ENCODE measurements at regions not wholly inside any gene's neighbourhood (a gene's known extent, or its start where the extent isn't known, plus 50 kb on each side); places are given as distances from the start of the nearest gene placed in this dataset.

- intact Hi-C loops (cut with DNase I) = no loop called here
- Histone ChIP-seq H3K36me3 (replicated peaks in 1 of 2) (no peaks in the 10 kb centered on the region), H3K27ac (no peak overlapping the region), H3K4me1 (replicated peaks in 1 of 2) (no peaks in the 10 kb centered on the region), H3K4me3 (no peak overlapping the region), H3K9me3 (replicated peaks in 1 of 3) (no peaks in the 10 kb centered on the region), H3K27me3 (no peaks in the 10 kb centered on the region)
- TF ChIP-seq CTCF (IDR thresholded peaks at IDR 0.05) (no peak), POLR2A (IDR thresholded peaks at IDR 0.05) (no peak)
- WGBS, 4 donors = 54 to 71% (median 66%) methylated on average over 2 of the region's 2 CpGs
- no peak for DNase-seq
These were observed 743.5 kb downstream of the ARAP2 start for GRCh38 chr4:35500812-35501211.

GRCh38 chr4:35503435-35503834 lies 740.9 kb downstream of the ARAP2 start:
- 47 to 61% (median 53%) methylated on average over 1 of the region's 1 CpG for WGBS, 4 donors
- intact Hi-C loops (cut with DNase I) = no loop called here

GRCh38 chr4:35506161-35506560 lies 738.2 kb downstream of the ARAP2 start:
- intact Hi-C loops (cut with DNase I) = no loop called here
- 65 to 80% (median 75%) methylated on average over 3 of the region's 3 CpGs for WGBS, 4 donors
- Histone ChIP-seq H3K27me3 (no peaks in the 10 kb centered on the region), H3K4me3 (no peak overlapping the region), H3K4me1 (replicated peaks in 1 of 2) (no peaks in the 10 kb centered on the region), H3K9me3 (replicated peaks in 1 of 3) (no peaks in the 10 kb centered on the region), H3K27ac (no peak overlapping the region), H3K36me3 (replicated peaks in 1 of 2) (no peaks in the 10 kb centered on the region)
- TF ChIP-seq POLR2A (IDR thresholded peaks at IDR 0.05) = no peak
- TF ChIP-seq CTCF (IDR thresholded peaks at IDR 0.05) = no peak
- DNase-seq = no peak

More at GRCh38 chr4:35503435-35503834, 740.9 kb downstream of the ARAP2 start:
- H3K4me3 ChIP-seq = no peak overlapping the region
- no peaks in the 10 kb centered on the region for H3K36me3 ChIP-seq (replicated peaks in 1 of 2)
- H3K27ac ChIP-seq = no peak overlapping the region
- no peaks in the 10 kb centered on the region for H3K9me3 ChIP-seq (replicated peaks in 1 of 3)
- TF ChIP-seq POLR2A (IDR thresholded peaks at IDR 0.05) (no peak), CTCF (IDR thresholded peaks at IDR 0.05) (no peak)
- no peak for DNase-seq
- no peaks in the 10 kb centered on the region for H3K4me1 ChIP-seq (replicated peaks in 1 of 2)
- H3K27me3 ChIP-seq = no peaks in the 10 kb centered on the region

GRCh38 chr4:35511851-35512250 lies 732.5 kb downstream of the ARAP2 start:
- no peaks in the 10 kb centered on the region for H3K36me3 ChIP-seq (replicated peaks in 1 of 2)
- H3K27me3 ChIP-seq = no peaks in the 10 kb centered on the region
- no peaks in the 10 kb centered on the region for H3K9me3 ChIP-seq (replicated peaks in 1 of 3)
- 79 to 84% (median 82%) methylated on average over 4 of the region's 4 CpGs for WGBS, 4 donors
- H3K27ac ChIP-seq = no peak overlapping the region
- no peaks in the 10 kb centered on the region for H3K4me1 ChIP-seq (replicated peaks in 1 of 2)
- no peak for TF ChIP-seq CTCF (IDR thresholded peaks at IDR 0.05)
- TF ChIP-seq POLR2A (IDR thresholded peaks at IDR 0.05) = no peak
- intact Hi-C loops (cut with DNase I) = no loop called here
- H3K4me3 ChIP-seq = no peak overlapping the region
- no peak for DNase-seq

All from adrenal gland (tissue), 9 donors.